MM.1S (cell line): ENCODE measurements at regions not wholly inside any gene's neighbourhood (a gene's known extent, or its start where the extent isn't known, plus 50 kb on each side); places are given as distances from the start of the nearest gene placed in this dataset.
"Not testable (repeated sequence)": the region's sequence is repeated elsewhere in the genome, so short reads cannot be mapped to it uniquely, and the experiment has no call there.

Source experiments
- DNase-seq: peaks from one replicate; pipeline ENCODE4 v3.0.0-alpha.2; 2015
- H2AFZ ChIP-seq: fragments of 300-600 bp; sonication (generic); 2 replicates; pipeline ENCODE4 v1.6.0; 2016; ENCODE audit warnings: antibody characterized with exemption, low read length
- H3F3A ChIP-seq: fragments of 300-600 bp; sonication (generic); 2 replicates; pipeline ENCODE4 v1.6.1; 2016; ENCODE audit warnings: mild to moderate bottlenecking, antibody characterized with exemption, low read length, moderate library complexity, mixed read lengths; ENCODE audit not compliant: insufficient read depth
- H3K27ac ChIP-seq: fragments of 300-600 bp; sonication (generic); 2 replicates; pipeline ENCODE4 v1.5.1; 2016; ENCODE audit warnings: mild to moderate bottlenecking, low read length
- H3K27me3 ChIP-seq: fragments of 300-600 bp; sonication (generic); replicated peaks from 2 replicates; pipeline ENCODE4 v1.6.0; 2016; ENCODE audit warnings: low read length; ENCODE audit not compliant: insufficient read depth
- H3K36me3 ChIP-seq: fragments of 300-600 bp; sonication (generic); replicated peaks from 2 replicates; pipeline ENCODE4 v1.6.1; 2016; ENCODE audit warnings: mild to moderate bottlenecking, low read length, mixed read lengths; ENCODE audit not compliant: insufficient read depth
- H3K4me1 ChIP-seq: fragments of 300-600 bp; sonication (generic); 2 replicates; pipeline ENCODE4 v1.6.1; 2016; ENCODE audit warnings: low read length, mixed read lengths
- H3K4me2 ChIP-seq: fragments of 300-600 bp; sonication (generic); 2 replicates; pipeline ENCODE4 v1.6.0; 2016; ENCODE audit warnings: low read depth, low read length
- H3K4me3 ChIP-seq: fragments of 300-600 bp; sonication (generic); 2 replicates; pipeline ENCODE4 v1.5.1; 2016; ENCODE audit warnings: low read length, mixed read lengths
- H3K79me2 ChIP-seq: fragments of 300-600 bp; sonication (generic); 2 replicates; pipeline ENCODE4 v1.6.1; 2016; ENCODE audit warnings: mixed run types, low read length, mixed read lengths
- H3K9ac ChIP-seq: fragments of 300-600 bp; sonication (generic); 2 replicates; pipeline ENCODE4 v1.6.1; 2016; ENCODE audit warnings: low read length, mixed read lengths
- H3K9me2 ChIP-seq: fragments of 300-600 bp; sonication (generic); replicated peaks from 2 replicates; pipeline ENCODE4 v1.6.1; 2016; ENCODE audit warnings: mild to moderate bottlenecking, low read length, mixed read lengths; ENCODE audit not compliant: insufficient read depth
- H3K9me3 ChIP-seq: fragments of 300-600 bp; sonication (generic); replicated peaks from 2 replicates; pipeline ENCODE4 v1.6.1; 2016; ENCODE audit warnings: mild to moderate bottlenecking, low read length, mixed read lengths; ENCODE audit not compliant: insufficient read depth
- H4K20me1 ChIP-seq: fragments of 300-600 bp; sonication (generic); 2 replicates; pipeline ENCODE4 v1.6.1; 2016; ENCODE audit warnings: mild to moderate bottlenecking, low read length, moderate library complexity, mixed read lengths; ENCODE audit not compliant: insufficient read depth
- EZH2 ChIP-seq: fragments of 300-600 bp; sonication (generic); optimal IDR thresholded peaks from 2 replicates; pipeline ENCODE3; 2017; ENCODE audit warnings: low read depth, mild to moderate bottlenecking, antibody characterized with exemption, low read length, mixed read lengths
- EZH2phosphoT487 ChIP-seq: fragments of 300-600 bp; sonication (generic); IDR thresholded peaks from 2 replicates; pipeline ENCODE4 v1.6.1; 2018; ENCODE audit warnings: antibody characterized with exemption, low read length
- TF ChIP-seq, protein P1 (sequence below): fragments of 300-600 bp; sonication (generic); IDR thresholded peaks from 2 replicates; pipeline ENCODE4 v1.5.1; 2016; ENCODE audit warnings: antibody characterized with exemption, low read length, mixed read lengths

- Histone ChIP-seq H4K20me1 (no peaks in the 10 kb centered on the region), H3K36me3 (no peaks in the 10 kb centered on the region), H3K9ac (no peak overlapping the region), H3K9me3 (no peaks in the 10 kb centered on the region), H3K27ac (no peak overlapping the region), H3F3A (no peaks in the 10 kb centered on the region), H3K27me3 (no peaks in the 10 kb centered on the region), H3K4me3 (no peak overlapping the region), H3K9me2 (no peaks in the 10 kb centered on the region), H3K4me2 (no peak overlapping the region), H3K4me1 (no peaks in the 10 kb centered on the region), H3K79me2 (no peaks in the 10 kb centered on the region), H2AFZ (no peak overlapping the region)
- TF ChIP-seq EZH2phosphoT487 (no peak), EZH2 (no peak)
- TF ChIP-seq, protein P1, sequence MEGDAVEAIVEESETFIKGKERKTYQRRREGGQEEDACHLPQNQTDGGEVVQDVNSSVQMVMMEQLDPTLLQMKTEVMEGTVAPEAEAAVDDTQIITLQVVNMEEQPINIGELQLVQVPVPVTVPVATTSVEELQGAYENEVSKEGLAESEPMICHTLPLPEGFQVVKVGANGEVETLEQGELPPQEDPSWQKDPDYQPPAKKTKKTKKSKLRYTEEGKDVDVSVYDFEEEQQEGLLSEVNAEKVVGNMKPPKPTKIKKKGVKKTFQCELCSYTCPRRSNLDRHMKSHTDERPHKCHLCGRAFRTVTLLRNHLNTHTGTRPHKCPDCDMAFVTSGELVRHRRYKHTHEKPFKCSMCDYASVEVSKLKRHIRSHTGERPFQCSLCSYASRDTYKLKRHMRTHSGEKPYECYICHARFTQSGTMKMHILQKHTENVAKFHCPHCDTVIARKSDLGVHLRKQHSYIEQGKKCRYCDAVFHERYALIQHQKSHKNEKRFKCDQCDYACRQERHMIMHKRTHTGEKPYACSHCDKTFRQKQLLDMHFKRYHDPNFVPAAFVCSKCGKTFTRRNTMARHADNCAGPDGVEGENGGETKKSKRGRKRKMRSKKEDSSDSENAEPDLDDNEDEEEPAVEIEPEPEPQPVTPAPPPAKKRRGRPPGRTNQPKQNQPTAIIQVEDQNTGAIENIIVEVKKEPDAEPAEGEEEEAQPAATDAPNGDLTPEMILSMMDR: no peak
- DNase-seq: no peak
These were observed 324.4 kb downstream of the HGF start for GRCh38 chr7:81445462-81445861.

DNA sequence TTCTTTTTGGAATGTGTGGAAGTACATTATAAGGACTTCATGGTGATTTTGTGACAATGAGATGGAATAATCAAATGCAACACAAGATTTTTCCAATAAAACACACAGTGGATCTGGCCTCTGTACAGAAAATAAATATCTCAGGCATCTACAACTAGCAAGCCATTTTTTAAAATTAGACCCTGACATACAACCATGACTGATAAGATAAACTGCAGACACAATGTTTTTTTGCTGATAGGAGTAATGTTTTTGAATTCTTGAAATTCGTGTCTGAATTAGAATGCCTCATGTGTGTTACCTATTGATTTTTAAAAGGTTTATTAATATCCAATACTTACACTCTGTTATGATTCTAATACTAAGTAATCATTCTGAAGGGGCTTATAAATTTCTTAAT is 328.1 kb downstream of the HGF start:
- Histone ChIP-seq H3K36me3 (no peaks in the 10 kb centered on the region), H4K20me1 (no peaks in the 10 kb centered on the region), H3K4me2 (no peak overlapping the region), H3K4me1 (no peaks in the 10 kb centered on the region), H3K4me3 (no peak overlapping the region), H3F3A (no peaks in the 10 kb centered on the region), H3K27ac (no peak overlapping the region), H3K9me2 (no peaks in the 10 kb centered on the region), H3K27me3 (no peaks in the 10 kb centered on the region), H3K79me2 (no peaks in the 10 kb centered on the region), H3K9me3 (no peaks in the 10 kb centered on the region), H2AFZ (no peak overlapping the region), H3K9ac (no peak overlapping the region)
- TF ChIP-seq EZH2: no peak
- TF ChIP-seq, protein P1: no peak
- no peak for TF ChIP-seq EZH2phosphoT487
- no peak for DNase-seq

GRCh38 chr7:81439591-81439990 is 330.3 kb downstream of the HGF start:
- H2AFZ ChIP-seq: no peak overlapping the region
- no peaks in the 10 kb centered on the region for H3K27me3 ChIP-seq
- no peaks in the 10 kb centered on the region for H3F3A ChIP-seq
- no peak for DNase-seq
- no peak overlapping the region for H3K9ac ChIP-seq
- H3K4me2 ChIP-seq: no peak overlapping the region
- no peaks in the 10 kb centered on the region for H3K9me2 ChIP-seq
- H3K4me1 ChIP-seq: no peaks in the 10 kb centered on the region
- no peak overlapping the region for H3K27ac ChIP-seq
- TF ChIP-seq, protein P1: no peak
- TF ChIP-seq EZH2phosphoT487: no peak
- no peak for TF ChIP-seq EZH2
- H4K20me1 ChIP-seq: no peaks in the 10 kb centered on the region
- H3K79me2 ChIP-seq: no peaks in the 10 kb centered on the region
- no peaks in the 10 kb centered on the region for H3K36me3 ChIP-seq
- H3K9me3 ChIP-seq: no peaks in the 10 kb centered on the region
- H3K4me3 ChIP-seq: no peak overlapping the region

DNA sequence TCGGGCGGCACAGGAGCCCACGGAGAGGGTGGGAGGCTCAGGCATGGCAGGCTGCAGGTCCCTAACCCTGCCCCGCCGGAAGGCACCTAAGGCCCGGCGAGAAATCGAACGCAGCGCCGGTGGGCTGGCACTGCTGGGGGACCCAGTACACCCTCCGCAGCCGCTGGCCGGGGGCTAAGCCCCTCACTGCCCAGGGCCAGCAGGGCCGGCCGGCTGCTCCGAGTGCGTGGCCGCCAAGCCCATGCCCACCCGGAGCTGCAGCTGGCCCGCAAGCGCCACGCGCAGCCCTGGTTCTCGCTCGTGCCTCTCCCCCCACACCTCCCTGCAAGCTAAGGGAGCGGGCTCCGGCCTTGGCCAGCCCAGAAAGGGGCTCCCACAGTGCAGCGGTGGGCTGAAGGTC is 332.7 kb downstream of the HGF start:
- not testable (repeated sequence) for H3K27me3 ChIP-seq, H3K9ac ChIP-seq, H4K20me1 ChIP-seq, H2AFZ ChIP-seq, H3K4me3 ChIP-seq, H3K4me1 ChIP-seq, H3K4me2 ChIP-seq, DNase-seq, H3K9me2 ChIP-seq, H3K9me3 ChIP-seq, H3F3A ChIP-seq, H3K79me2 ChIP-seq, H3K36me3 ChIP-seq, H3K27ac ChIP-seq
